Calu3 (cell line): ENCODE measurements at regions not wholly inside any gene's neighbourhood (a gene's known extent, or its start where the extent isn't known, plus 50 kb on each side); places are given as distances from the start of the nearest gene placed in this dataset.

Experiments
- BruUV-seq: library from RNA; stranded (reverse); fragments of 400-500 nt; replicated peaks from 2 replicates; lab custom pipeline; 2021; lab: Mats Ljungman, UMichigan
- CTCF ChIA-PET: fragments of 300-600 bp; sonication (Branson Sonifier 250); formaldehyde crosslinking; loops from one replicate; lab custom pipeline; 2022; ENCODE audit warnings: antibody characterized with exemption; lab: Charles Lee
- DNase-seq: peaks from one replicate; pipeline ENCODE4 v3.0.0; 2022
- H3K27ac Mint-ChIP-seq: one replicate; pipeline ENCODE4 v1.8.0; 2022; ENCODE audit warnings: mixed read lengths; ENCODE audit not compliant: unreplicated experiment
- H3K27me3 Mint-ChIP-seq: one replicate; pipeline ENCODE4 v1.8.0; 2022; ENCODE audit warnings: mixed read lengths; ENCODE audit not compliant: unreplicated experiment
- H3K36me3 Mint-ChIP-seq: one replicate; pipeline ENCODE4 v1.8.0; 2022; ENCODE audit warnings: mild to moderate bottlenecking, moderate library complexity, mixed read lengths; ENCODE audit not compliant: insufficient read depth, unreplicated experiment
- H3K4me1 Mint-ChIP-seq: one replicate; pipeline ENCODE4 v1.8.0; 2022; ENCODE audit warnings: mild to moderate bottlenecking, low read depth, mixed read lengths; ENCODE audit not compliant: unreplicated experiment
- H3K4me3 Mint-ChIP-seq: one replicate; pipeline ENCODE4 v1.8.0; 2022; ENCODE audit warnings: mild to moderate bottlenecking, low read depth, moderate library complexity, mixed read lengths; ENCODE audit not compliant: unreplicated experiment
- H3K9me3 Mint-ChIP-seq: one replicate; pipeline ENCODE4 v1.8.0; 2022; ENCODE audit warnings: low read depth, mixed read lengths; ENCODE audit not compliant: unreplicated experiment
- CTCF ChIP-seq: fragments of 200-600 bp; IDR thresholded peaks from one replicate; pipeline ENCODE4 v1.8.0; 2022; ENCODE audit warnings: antibody characterized with exemption; ENCODE audit not compliant: unreplicated experiment
- intact Hi-C: fragments of 100-400 bp; cut with micrococcal nuclease; formaldehyde crosslinking; loops from one replicate; pipeline ENCODE4 v1.10.0; 2022; ENCODE audit not compliant: unreplicated experiment

GRCh38 chr5:174840435-174840834 lies 116.1 kb downstream of the MSX2 start:
- H3K4me3 Mint-ChIP-seq, result no peak overlapping the region
- no peak for DNase-seq
- peaks cover 3% of the 10 kb centered on the region for H3K9me3 Mint-ChIP-seq
- no peak overlapping the region for H3K27ac Mint-ChIP-seq
- intact Hi-C loops, result no loop called here
- no peaks in the 10 kb centered on the region for H3K4me1 Mint-ChIP-seq
- no peak for TF ChIP-seq CTCF
- H3K27me3 Mint-ChIP-seq, result peaks cover 47% of the 10 kb centered on the region
- H3K36me3 Mint-ChIP-seq, result no peaks in the 10 kb centered on the region
- BruUV-seq, result no TSS peak
- CTCF ChIA-PET, result no interaction called here

- BruUV-seq, result no TSS peak
- no peaks in the 10 kb centered on the region for H3K4me1 Mint-ChIP-seq
These were observed 114.8 kb downstream of the MSX2 start for GRCh38 chr5:174839196-174839595.

GRCh38 chr5:174837919-174838902 lies 113.8 kb downstream of the MSX2 start:
- Mint-ChIP-seq H3K4me1 (no peaks in the 10 kb centered on the region), H3K36me3 (no peaks in the 10 kb centered on the region), H3K9me3 (peaks cover 3% of the 10 kb centered on the region), H3K27ac (no peak overlapping the region), H3K27me3 (peaks cover 46% of the 10 kb centered on the region), H3K4me3 (no peak overlapping the region)
- no peak for TF ChIP-seq CTCF
- CTCF ChIA-PET, result no interaction called here
- no TSS peak for BruUV-seq
- DNase-seq, result no peak
- intact Hi-C loops, result no loop called here

More at GRCh38 chr5:174839196-174839595, 114.8 kb downstream of the MSX2 start:
- intact Hi-C loops, result no loop called here
- Mint-ChIP-seq H3K4me3 (no peak overlapping the region), H3K9me3 (peaks cover 3% of the 10 kb centered on the region), H3K27ac (no peak overlapping the region), H3K36me3 (no peaks in the 10 kb centered on the region), H3K27me3 (peaks cover 46% of the 10 kb centered on the region)
- TF ChIP-seq CTCF, result no peak
- DNase-seq, result no peak
- CTCF ChIA-PET, result no interaction called here

GRCh38 chr5:174834081-174834480 lies 109.7 kb downstream of the MSX2 start:
- Mint-ChIP-seq H3K27ac (no peak overlapping the region), H3K9me3 (peaks cover 3% of the 10 kb centered on the region), H3K36me3 (no peaks in the 10 kb centered on the region), H3K4me1 (no peaks in the 10 kb centered on the region), H3K27me3 (peaks cover 29% of the 10 kb centered on the region), H3K4me3 (no peak overlapping the region)
- no peak for DNase-seq
- BruUV-seq, result no TSS peak
- intact Hi-C loops, result no loop called here
- no peak for TF ChIP-seq CTCF
- CTCF ChIA-PET, result no interaction called here
